Neuronal stem cell (in vitro differentiated cells): ENCODE measurements at regions not wholly inside any gene's neighbourhood (a gene's known extent, or its start where the extent isn't known, plus 50 kb on each side); places are given as distances from the start of the nearest gene placed in this dataset.

Source experiments
- DNase-seq: peaks from one replicate; pipeline ENCODE4 v3.0.0-alpha.2; 2013; ENCODE audit warnings: low spot score
- H2AFZ ChIP-seq: one replicate; pipeline ENCODE4 v1.6.1; 2013; ENCODE audit warnings: mild to moderate bottlenecking, low read length, inconsistent platforms
- H2AK5ac ChIP-seq: 2 replicates; pipeline ENCODE4 v1.6.1; 2013; ENCODE audit warnings: low read depth, mild to moderate bottlenecking, inconsistent platforms, low read length, moderate library complexity, mixed read lengths
- H2BK120ac ChIP-seq: 2 replicates; pipeline ENCODE4 v1.6.1; 2013; ENCODE audit warnings: low read depth, mild to moderate bottlenecking, inconsistent platforms, low read length, moderate library complexity, mixed read lengths
- H2BK12ac ChIP-seq: one replicate; pipeline ENCODE4 v1.6.1; 2013; ENCODE audit warnings: low read length, inconsistent platforms
- H2BK15ac ChIP-seq: 2 replicates; pipeline ENCODE4 v1.6.1; 2013; ENCODE audit warnings: mild to moderate bottlenecking, low read length, inconsistent platforms, mixed read lengths
- H2BK5ac ChIP-seq: one replicate; pipeline ENCODE4 v1.6.1; 2013; ENCODE audit warnings: inconsistent platforms, mild to moderate bottlenecking, low read length, moderate library complexity
- H3K14ac ChIP-seq: one replicate; pipeline ENCODE4 v1.6.1; 2013; ENCODE audit warnings: low read length, inconsistent platforms
- H3K18ac ChIP-seq: 2 replicates; pipeline ENCODE4 v1.6.1; 2013; ENCODE audit warnings: low read length, inconsistent platforms
- H3K23ac ChIP-seq: 2 replicates; pipeline ENCODE4 v1.6.1; 2013; ENCODE audit warnings: low read depth, mild to moderate bottlenecking, mixed read lengths, low read length, inconsistent platforms; ENCODE audit not compliant: poor library complexity
- H3K27ac ChIP-seq: replicated peaks from 3 replicates; pipeline ENCODE4 v1.5.1; 2013; ENCODE audit warnings: low read length, inconsistent platforms
- H3K27me3 ChIP-seq, 3 experiments: 2 replicates each; pipeline ENCODE4 v1.6.1; 2013; ENCODE audit warnings: low read length in 3 of 3, mild to moderate bottlenecking in 2 of 3, inconsistent platforms in 1 of 3, low read depth in 1 of 3, mixed read lengths in 1 of 3, moderate library complexity in 1 of 3; ENCODE audit not compliant: control insufficient read depth in 3 of 3, insufficient read depth in 3 of 3
- H3K36me3 ChIP-seq, 2 donors: replicated peaks in 1 of 2; 2 replicates each; pipeline ENCODE4 v1.6.1; 2013; ENCODE audit warnings: low read length in 2 of 2; ENCODE audit not compliant: control insufficient read depth in 2 of 2, insufficient read depth in 2 of 2
- H3K4ac ChIP-seq: 2 replicates; pipeline ENCODE4 v1.6.1; 2013; ENCODE audit warnings: inconsistent platforms, mild to moderate bottlenecking, low read length, moderate library complexity
- H3K4me1 ChIP-seq, 2 donors: 1 replicate in 1 of 2; 2 replicates in 1 of 2; pipeline ENCODE4 v1.6.1; 2013; ENCODE audit warnings: low read length in 2 of 2, low read depth in 1 of 2; ENCODE audit not compliant: control insufficient read depth in 2 of 2, insufficient read depth in 1 of 2
- H3K4me2 ChIP-seq: one replicate; pipeline ENCODE4 v1.6.1; 2013; ENCODE audit warnings: mild to moderate bottlenecking, low read length, inconsistent platforms; ENCODE audit not compliant: insufficient read depth, poor library complexity, severe bottlenecking
- H3K4me3 ChIP-seq, 2 donors: 2 replicates each; pipeline ENCODE4 v1.5.1; 2013; ENCODE audit warnings: low read length in 2 of 2, mild to moderate bottlenecking in 2 of 2, inconsistent platforms in 1 of 2, moderate library complexity in 1 of 2
- H3K79me1 ChIP-seq: one replicate; pipeline ENCODE4 v1.6.1; 2013; ENCODE audit warnings: low read depth, mild to moderate bottlenecking, inconsistent platforms, low read length, moderate library complexity
- H3K9ac ChIP-seq: one replicate; pipeline ENCODE4 v1.6.1; 2013; ENCODE audit warnings: mild to moderate bottlenecking, low read depth, low read length, inconsistent platforms; ENCODE audit not compliant: poor library complexity
- H3K9me3 ChIP-seq, 2 donors: replicated peaks in 1 of 2; 2 replicates each; pipeline versions ENCODE3 to v1.6.1; 2013; ENCODE audit warnings: low read length in 2 of 2, mild to moderate bottlenecking in 2 of 2, inconsistent platforms in 1 of 2, low read depth in 1 of 2, mixed read lengths in 1 of 2, moderate library complexity in 1 of 2; ENCODE audit not compliant: control insufficient read depth in 2 of 2, insufficient read depth in 1 of 2
- H4K8ac ChIP-seq: one replicate; pipeline ENCODE4 v1.6.1; 2013; ENCODE audit warnings: low read depth, mild to moderate bottlenecking, inconsistent platforms, low read length, moderate library complexity
- H4K91ac ChIP-seq: one replicate; pipeline ENCODE4 v1.6.1; 2013; ENCODE audit warnings: low read length, low read depth, mild to moderate bottlenecking, inconsistent platforms; ENCODE audit not compliant: poor library complexity
- WGBS, 2 donors: extraction: QIAGEN DNeasy Blood & Tissue Kit; methylation state at CpG; one replicate each; pipeline ENCODE4 v1.1.7; 2013; ENCODE audit warnings: missing lambda C conversion rate in 2 of 2, mixed read lengths in 1 of 2; ENCODE audit not compliant: insufficient read length in 2 of 2, insufficient replicate concordance in 1 of 2; ENCODE audit errors: extremely low coverage in 2 of 2; 5-methylcytosine and 5-hydroxymethylcytosine counted together

DNA sequence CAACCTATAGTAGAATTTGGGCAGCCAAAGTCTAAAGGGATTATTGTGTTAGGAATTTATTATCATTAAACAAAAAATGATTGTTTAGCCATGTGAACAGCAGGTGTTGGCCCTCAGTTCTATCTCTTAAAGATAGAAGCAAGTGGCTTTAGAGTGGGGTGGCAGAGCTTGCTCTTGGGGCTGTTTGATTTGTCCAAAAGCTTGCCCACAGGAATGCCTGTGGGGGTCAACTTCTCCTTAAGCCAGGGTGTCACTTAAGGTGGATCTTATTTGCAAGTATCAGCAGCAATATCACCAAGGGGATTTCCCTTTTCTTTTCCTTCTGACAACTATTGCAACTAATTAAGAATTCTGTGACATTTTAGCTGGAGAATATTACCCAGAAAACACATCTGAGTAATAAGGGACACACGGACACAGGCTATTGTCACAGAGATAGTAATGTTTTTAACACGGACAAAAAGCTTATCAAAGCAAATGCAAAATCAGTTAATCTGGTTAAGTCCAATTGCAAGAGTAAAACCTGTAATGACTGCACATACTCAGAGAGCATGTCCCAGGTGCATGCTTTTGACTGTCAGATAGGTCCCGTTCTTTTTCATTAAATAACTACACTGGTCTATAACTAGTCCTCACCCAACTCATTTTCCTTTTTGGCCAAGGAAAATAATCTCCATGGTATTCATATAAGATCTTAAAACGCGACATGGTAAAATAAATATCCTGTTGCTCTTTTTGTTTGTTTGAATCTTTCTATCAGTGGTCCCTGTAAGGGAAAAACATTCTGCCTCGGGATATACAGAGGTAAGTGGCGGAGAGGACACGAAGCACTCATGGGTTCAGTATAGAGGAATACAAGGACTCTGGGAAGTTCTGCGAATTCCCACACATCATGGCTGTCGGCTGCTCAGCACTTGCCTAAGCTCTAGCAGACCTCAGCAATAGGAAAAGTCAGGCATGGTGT is 172.1 kb upstream of the RFC3 start:
- no peak overlapping the region for H3K27ac ChIP-seq

DNA sequence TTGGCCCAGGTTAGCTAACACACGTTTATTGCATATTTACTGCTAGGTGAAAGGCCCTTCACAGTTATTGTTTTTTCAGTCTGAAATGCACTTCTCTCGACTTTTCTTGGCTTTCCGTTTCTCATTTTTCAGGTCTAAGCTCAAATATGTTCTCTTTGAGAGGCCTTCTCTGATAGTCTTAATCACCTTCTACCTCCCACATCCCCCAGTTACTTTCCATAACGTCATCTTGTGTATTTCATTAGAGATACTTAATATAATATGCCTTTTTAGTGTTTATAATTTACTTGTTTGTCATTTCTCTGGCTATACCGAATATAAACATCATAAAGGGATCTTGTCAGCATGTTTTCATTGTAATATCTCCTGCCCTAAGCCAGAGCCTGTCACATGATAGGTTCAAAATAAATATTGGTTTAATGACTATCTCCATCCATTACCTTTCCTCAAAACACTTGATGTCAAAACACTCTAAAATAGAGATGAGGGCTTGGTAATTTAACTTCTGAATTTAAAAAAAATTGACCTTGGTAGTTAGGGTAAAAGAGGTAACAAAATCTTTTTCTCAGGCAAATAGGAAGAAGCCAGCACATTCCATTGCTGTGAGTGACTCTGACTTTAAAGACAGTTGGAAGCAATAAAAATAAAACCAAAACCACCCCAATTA is 168.6 kb upstream of the RFC3 start:
- WGBS, 2 donors = no CpG with 5 or more reads among the region's 5 CpGs
- Histone ChIP-seq H3K9ac (no peak overlapping the region), H3K27ac (no peak overlapping the region)

More for the DNA sequence above, 172.1 kb upstream of the RFC3 start:
- Histone ChIP-seq H2BK5ac (no peak overlapping the region), H2BK15ac (no peak overlapping the region), H3K79me1 (no peaks in the 10 kb centered on the region), H4K8ac (no peak overlapping the region), H2BK12ac (no peak overlapping the region), H3K4me3 (no peak overlapping the region), H3K4ac (no peak overlapping the region), H4K91ac (no peak overlapping the region), H3K36me3 (no peaks in the 10 kb centered on the region), H3K23ac (no peak overlapping the region), H3K14ac (no peak overlapping the region), H2AFZ (no peak overlapping the region), H2AK5ac (no peak overlapping the region), H2BK120ac (no peak overlapping the region), H3K4me1 (peaks cover 1 to 8% of the 10 kb centered on the region in 2 donors), H3K9ac (no peak overlapping the region), H3K9me3 (no peaks in the 10 kb centered on the region), H3K4me2 (no peak overlapping the region), H3K18ac (no peak overlapping the region), H3K27me3 (no peaks in the 10 kb centered on the region)
- DNase-seq = no peak
- WGBS, 2 donors = no CpG with 5 or more reads among the region's 10 CpGs

DNA sequence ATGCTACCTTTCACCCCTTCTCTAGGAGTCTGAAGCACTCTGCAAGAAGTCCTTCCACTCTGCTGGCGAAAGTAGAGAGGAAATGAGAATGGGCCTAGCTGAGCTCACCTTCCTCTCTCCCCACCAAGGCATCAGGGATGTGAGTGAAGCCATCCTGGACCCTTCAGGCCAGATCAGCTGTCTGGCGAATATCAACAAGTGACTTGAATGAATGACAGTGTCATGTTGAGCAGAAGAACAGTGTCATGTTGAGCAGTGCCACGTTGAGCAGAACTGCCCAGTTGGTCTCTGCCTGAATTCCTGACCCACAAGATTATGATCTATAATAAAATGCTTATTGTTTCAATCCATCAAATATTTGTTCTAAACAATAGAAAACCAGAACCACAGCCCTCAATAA is 166.2 kb upstream of the RFC3 start:
- no peaks in the 10 kb centered on the region for H3K79me1 ChIP-seq
- no peak overlapping the region for H3K4me3 ChIP-seq
- H3K14ac ChIP-seq = no peak overlapping the region
- DNase-seq = no peak
- no peak overlapping the region for H3K18ac ChIP-seq
- H4K8ac ChIP-seq = no peak overlapping the region
- H2AK5ac ChIP-seq = no peak overlapping the region
- H2BK15ac ChIP-seq = no peak overlapping the region
- H3K4ac ChIP-seq = no peak overlapping the region
- no peak overlapping the region for H3K9ac ChIP-seq
- no peak overlapping the region for H2AFZ ChIP-seq
- no peak overlapping the region for H3K4me2 ChIP-seq
- no peak overlapping the region for H3K27ac ChIP-seq
- no peaks in the 10 kb centered on the region for H3K27me3 ChIP-seq
- H3K4me1 ChIP-seq = peaks cover 0 to 3% of the 10 kb centered on the region in 2 donors
- no CpG with 5 or more reads among the region's 3 CpGs for WGBS, 2 donors
- H3K9me3 ChIP-seq = no peaks in the 10 kb centered on the region
- H4K91ac ChIP-seq = no peak overlapping the region
- no peak overlapping the region for H2BK120ac ChIP-seq
- no peak overlapping the region for H2BK12ac ChIP-seq
- H2BK5ac ChIP-seq = no peak overlapping the region
- no peak overlapping the region for H3K23ac ChIP-seq
- no peaks in the 10 kb centered on the region for H3K36me3 ChIP-seq

More for the DNA sequence above, 168.6 kb upstream of the RFC3 start:
- Histone ChIP-seq H3K79me1 (no peaks in the 10 kb centered on the region), H3K23ac (no peak overlapping the region), H2AK5ac (no peak overlapping the region), H3K4ac (no peak overlapping the region), H2BK5ac (no peak overlapping the region), H4K91ac (no peak overlapping the region), H2BK12ac (no peak overlapping the region), H3K4me1 (peaks cover 0 to 2% of the 10 kb centered on the region in 2 donors), H3K18ac (no peak overlapping the region), H4K8ac (no peak overlapping the region), H2BK15ac (no peak overlapping the region), H3K9me3 (no peaks in the 10 kb centered on the region), H2AFZ (no peak overlapping the region), H3K4me3 (no peak overlapping the region), H3K27me3 (no peaks in the 10 kb centered on the region), H3K4me2 (no peak overlapping the region), H3K36me3 (no peaks in the 10 kb centered on the region), H3K14ac (no peak overlapping the region), H2BK120ac (no peak overlapping the region)
- DNase-seq = no peak

DNA sequence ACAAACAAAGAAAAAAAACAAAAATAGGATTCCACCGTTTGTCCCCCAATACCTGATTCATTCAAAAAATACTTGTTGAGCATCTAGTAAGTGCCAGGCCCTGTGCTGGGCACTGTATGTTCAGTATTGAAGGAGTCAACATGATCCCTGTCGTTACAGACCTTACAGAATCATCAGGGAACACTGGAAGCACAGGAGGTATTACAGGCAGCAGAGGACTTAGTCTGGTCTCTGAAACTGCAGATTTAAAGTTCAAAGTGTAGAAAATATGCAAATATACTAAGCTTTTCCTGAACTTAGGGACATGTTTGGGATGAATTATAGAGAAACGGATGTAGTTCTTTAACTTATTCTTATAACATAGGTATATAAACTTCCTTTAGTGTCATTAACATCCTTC is 160.7 kb upstream of the RFC3 start:
- H2BK120ac ChIP-seq = no peak overlapping the region
- no peak overlapping the region for H2AFZ ChIP-seq
- H3K27ac ChIP-seq = no peak overlapping the region
- H4K91ac ChIP-seq = no peak overlapping the region
- H3K4me2 ChIP-seq = no peak overlapping the region
- H4K8ac ChIP-seq = no peak overlapping the region
- H2BK12ac ChIP-seq = no peak overlapping the region
- H3K4me1 ChIP-seq = peaks cover 0 to 3% of the 10 kb centered on the region in 2 donors
- no peak overlapping the region for H3K4ac ChIP-seq
- no peak for DNase-seq
- H3K23ac ChIP-seq = no peak overlapping the region
- H3K27me3 ChIP-seq = no peaks in the 10 kb centered on the region
- no peaks in the 10 kb centered on the region for H3K36me3 ChIP-seq
- H3K18ac ChIP-seq = no peak overlapping the region
- H3K79me1 ChIP-seq = no peaks in the 10 kb centered on the region
- no peaks in the 10 kb centered on the region for H3K9me3 ChIP-seq
- no peak overlapping the region for H2BK15ac ChIP-seq
- no peak overlapping the region for H3K4me3 ChIP-seq
- no peak overlapping the region for H2BK5ac ChIP-seq
- H3K14ac ChIP-seq = no peak overlapping the region
- no CpG with 5 or more reads among the region's 3 CpGs for WGBS, 2 donors
- H2AK5ac ChIP-seq = no peak overlapping the region
- H3K9ac ChIP-seq = no peak overlapping the region
